IMR-90 (cell line): ENCODE measurements at regions not wholly inside any gene's neighbourhood (a gene's known extent, or its start where the extent isn't known, plus 50 kb on each side); places are given as distances from the start of the nearest gene placed in this dataset.

Experiments used
- ATAC-seq: fragments of 200-7000 bp; cut with Tn5 transposase; 2 replicates; pipeline ENCODE4 v1.9.1; 2020; ENCODE audit warnings: low read depth, mild to moderate bottlenecking, moderate library complexity
- BruUV-seq: library from RNA; stranded (reverse); fragments of 400-500 nt; replicated peaks from 2 replicates; lab custom pipeline; 2021; lab: Mats Ljungman, UMichigan
- CTCF ChIA-PET: fragments of 300-600 bp; formaldehyde crosslinking; extraction: SDS; loops from one replicate; lab custom pipeline; 2021; ENCODE audit warnings: antibody characterized with exemption; lab: Yijun Ruan, JAX
- POLR2A ChIA-PET: fragments of 300-600 bp; sonication (Branson Sonifier 250); formaldehyde crosslinking; loops from one replicate; lab custom pipeline; 2022; ENCODE audit warnings: antibody characterized with exemption; ENCODE audit not compliant: unreplicated experiment; lab: Charles Lee
- DNase-seq: peaks from one replicate; pipeline ENCODE4 v3.0.0; 2013
- H2AFZ ChIP-seq: replicated peaks from 2 replicates; pipeline ENCODE3; 2013; ENCODE audit warnings: low read length, mild to moderate bottlenecking; ENCODE audit not compliant: poor library complexity
- H2AK5ac ChIP-seq: 2 replicates; pipeline ENCODE4 v1.6.1; 2013; ENCODE audit warnings: low read depth, low read length, inconsistent platforms
- H2AK9ac ChIP-seq: replicated peaks from 2 replicates; pipeline ENCODE3; 2013; ENCODE audit warnings: mild to moderate bottlenecking, low read depth, low read length, moderate library complexity; ENCODE audit not compliant: poor library complexity
- H2BK120ac ChIP-seq: 2 replicates; pipeline ENCODE4 v1.6.1; 2013; ENCODE audit warnings: low read depth, low read length, inconsistent platforms
- H2BK15ac ChIP-seq: 3 replicates; pipeline ENCODE4 v1.6.1; 2013; ENCODE audit warnings: low read depth, low read length, inconsistent platforms
- H2BK20ac ChIP-seq: 2 replicates; pipeline ENCODE4 v1.6.1; 2013; ENCODE audit warnings: low read depth, mild to moderate bottlenecking, inconsistent platforms, low read length, moderate library complexity
- H2BK5ac ChIP-seq: 2 replicates; pipeline ENCODE4 v1.6.1; 2013; ENCODE audit warnings: mild to moderate bottlenecking, low read depth, low read length, inconsistent platforms; ENCODE audit not compliant: poor library complexity, severe bottlenecking
- H3K14ac ChIP-seq: replicated peaks from 2 replicates; pipeline ENCODE4 v1.6.1; 2013; ENCODE audit warnings: low read depth, low read length, inconsistent platforms
- H3K18ac ChIP-seq: 2 replicates; pipeline ENCODE4 v1.6.1; 2013; ENCODE audit warnings: low read depth, low read length, control low read depth
- H3K23ac ChIP-seq: 2 replicates; pipeline ENCODE4 v1.6.1; 2013; ENCODE audit warnings: low read depth, low read length, inconsistent platforms
- H3K27ac ChIP-seq: 2 replicates; pipeline ENCODE4 v1.5.1; 2013; ENCODE audit warnings: mild to moderate bottlenecking, control low read depth, low read length; ENCODE audit not compliant: insufficient read depth
- H3K27me3 ChIP-seq: 2 replicates; pipeline ENCODE4 v1.6.1; 2013; ENCODE audit warnings: low read length; ENCODE audit not compliant: control insufficient read depth, insufficient read depth
- H3K36me3 ChIP-seq: 2 replicates; pipeline ENCODE4 v1.6.1; 2013; ENCODE audit warnings: low read length, mixed read lengths; ENCODE audit not compliant: control insufficient read depth, insufficient read depth
- H3K4ac ChIP-seq: 2 replicates; pipeline ENCODE4 v1.6.1; 2013; ENCODE audit warnings: low read depth, low read length, inconsistent platforms
- H3K4me1 ChIP-seq: 2 replicates; pipeline ENCODE4 v1.6.1; 2013; ENCODE audit warnings: low read length, mixed read lengths; ENCODE audit not compliant: control insufficient read depth, insufficient read depth
- H3K4me2 ChIP-seq: 2 replicates; pipeline ENCODE4 v1.6.1; 2013; ENCODE audit warnings: low read depth, mild to moderate bottlenecking, control low read depth, low read length, moderate library complexity
- H3K4me3 ChIP-seq: 2 replicates; pipeline ENCODE4 v1.5.1; 2013; ENCODE audit warnings: low read depth, mild to moderate bottlenecking, control low read depth, low read length, moderate library complexity; ENCODE audit not compliant: insufficient read depth
- H3K56ac ChIP-seq: 2 replicates; pipeline ENCODE4 v1.6.1; 2013; ENCODE audit warnings: low read length, inconsistent platforms; ENCODE audit not compliant: insufficient read depth; ENCODE audit errors: extremely low read depth
- H3K79me1 ChIP-seq, 2 experiments: 2 replicates each; pipeline ENCODE4 v1.6.1; 2013; ENCODE audit warnings: low read length in 2 of 2, inconsistent platforms in 1 of 2, low read depth in 1 of 2
- H3K9ac ChIP-seq: 2 replicates; pipeline ENCODE4 v1.6.1; 2013; ENCODE audit warnings: low read depth, low read length, control low read depth
- H3K9me1 ChIP-seq: 2 replicates; pipeline ENCODE4 v1.6.1; 2013; ENCODE audit warnings: low read length, inconsistent platforms; ENCODE audit not compliant: insufficient read depth
- H3K9me3 ChIP-seq: 2 replicates; pipeline ENCODE4 v1.6.1; 2013; ENCODE audit warnings: low read length; ENCODE audit not compliant: control insufficient read depth, insufficient read depth
- H4K20me1 ChIP-seq: 2 replicates; pipeline ENCODE4 v1.6.1; 2013; ENCODE audit warnings: low read length, inconsistent platforms; ENCODE audit not compliant: insufficient read depth
- H4K5ac ChIP-seq: 2 replicates; pipeline ENCODE4 v1.6.1; 2013; ENCODE audit warnings: mild to moderate bottlenecking, low read depth, low read length, control low read depth
- H4K8ac ChIP-seq, 2 experiments: 2 replicates each; pipeline ENCODE4 v1.6.1; 2013; ENCODE audit warnings: low read depth in 2 of 2, low read length in 2 of 2, control low read depth in 1 of 2, inconsistent platforms in 1 of 2
- H4K91ac ChIP-seq: 2 replicates; pipeline ENCODE4 v1.6.1; 2013; ENCODE audit warnings: low read depth, low read length, inconsistent platforms; ENCODE audit not compliant: insufficient read depth
- CEBPB ChIP-seq: IDR thresholded peaks from 2 replicates; pipeline ENCODE4 v1.6.1; 2012; ENCODE audit warnings: low read depth, low read length, improper control_type of control experiment
- ELK1 ChIP-seq: fragments of 150-350 bp; IDR thresholded peaks from 2 replicates; pipeline ENCODE4 v1.6.1; 2016; ENCODE audit warnings: low read depth, mild to moderate bottlenecking, low read length, moderate library complexity, borderline replicate concordance
- MAZ ChIP-seq: IDR thresholded peaks from 2 replicates; pipeline ENCODE4 v1.6.1; 2012; ENCODE audit warnings: low read depth, mild to moderate bottlenecking, low read length, improper control_type of control experiment, moderate library complexity, borderline replicate concordance
- NFE2L2 ChIP-seq: fragments of 150-350 bp; IDR thresholded peaks from 2 replicates; pipeline ENCODE4 v1.6.1; 2016; ENCODE audit warnings: low read depth, mild to moderate bottlenecking, low read length
- RCOR1 ChIP-seq: IDR thresholded peaks from 2 replicates; pipeline ENCODE4 v1.6.1; 2012; ENCODE audit warnings: mild to moderate bottlenecking, low read length, improper control_type of control experiment; ENCODE audit not compliant: insufficient replicate concordance
- WGBS, 2 experiments: methylation state at CpG; one replicate each; pipeline versions ENCODE4 v1.1.5 to v1.1.7; 2013; ENCODE audit warnings: missing lambda C conversion rate in 2 of 2; ENCODE audit not compliant: insufficient read length in 1 of 2; ENCODE audit errors: extremely low coverage in 2 of 2; 5-methylcytosine and 5-hydroxymethylcytosine counted together
- dilution Hi-C: fragments of 300-500 bp; cut with HindIII; formaldehyde crosslinking; loops from one replicate; pipeline ENCODE4 v1.14.3; 2018; ENCODE audit warnings: low sequenced_read_pairs; ENCODE audit not compliant: unreplicated experiment
- in situ Hi-C: fragments of 300-500 bp; cut with MboI; formaldehyde crosslinking; loops from 3 replicates; pipeline ENCODE4 v1.14.3; 2019; ENCODE audit warnings: low sequenced_read_pairs, inconsistent platforms, mixed read lengths
- intact Hi-C: fragments of 100-400 bp; cut with micrococcal nuclease; formaldehyde crosslinking; loops from 2 replicates; pipeline ENCODE4 v1.10.0; 2022

GRCh38 chr17:14688134-14688533, 387.3 kb downstream of the HS3ST3B1 start:
- intact Hi-C loops, result no loop called here
- Histone ChIP-seq H4K91ac (no peak overlapping the region), H4K5ac (no peak overlapping the region), H3K4me2 (no peak overlapping the region), H3K27me3 (peaks cover 4% of the 10 kb centered on the region; the same call in 1 of the 2 replicates), H2AFZ (no peak overlapping the region), H2BK5ac (no peak overlapping the region), H2AK9ac (no peak overlapping the region), H3K27ac (no peak overlapping the region), H2BK15ac (no peak overlapping the region), H2BK120ac (no peak overlapping the region), H4K8ac (no peak overlapping the region), H3K18ac (no peak overlapping the region), H3K79me1 (no peaks in the 10 kb centered on the region), H3K36me3 (no peaks in the 10 kb centered on the region), H3K14ac (no peak overlapping the region), H3K4me3 (no peak overlapping the region), H4K20me1 (no peaks in the 10 kb centered on the region), H3K9me1 (no peaks in the 10 kb centered on the region), H3K56ac (no peak overlapping the region), H3K4me1 (no peaks in the 10 kb centered on the region), H3K4ac (no peak overlapping the region), H2BK20ac (no peak overlapping the region), H2AK5ac (no peak overlapping the region), H3K9me3 (no peaks in the 10 kb centered on the region), H3K9ac (no peak overlapping the region), H3K23ac (no peak overlapping the region)
- dilution Hi-C loops, result no loop called here
- TF ChIP-seq RCOR1 (no peak), ELK1 (no peak), NFE2L2 (no peak), MAZ (no peak), CEBPB (no peak)
- WGBS, 2 experiments, result no CpG with 5 or more reads among the region's 3 CpGs
- POLR2A ChIA-PET, result no interaction called here
- no peak for DNase-seq
- CTCF ChIA-PET, result no interaction called here
- in situ Hi-C loops, result no loop called here
- ATAC-seq, result no peak
- no TSS peak for BruUV-seq
